Testis (tissue), 2 donors: ENCODE measurements at regions not wholly inside any gene's neighbourhood (a gene's known extent, or its start where the extent isn't known, plus 50 kb on each side); places are given as distances from the start of the nearest gene placed in this dataset.

Experiments
- CTCF ChIP-seq, 3 experiments: fragments of 450-650 bp in 2 of 3; fragments of 200-600 bp in 1 of 3; sonication (generic) in 1 of 3; IDR thresholded peaks; one replicate each; pipeline ENCODE4 v1.5.1; 2016 to 2019; ENCODE audit warnings: antibody characterized with exemption in 3 of 3, mild to moderate bottlenecking in 2 of 3, moderate library complexity in 1 of 3
- POLR2A ChIP-seq: fragments of 450-650 bp; IDR thresholded peaks from one replicate; pipeline ENCODE4 v1.6.1; 2017; ENCODE audit warnings: antibody characterized with exemption, mild to moderate bottlenecking, moderate library complexity

GRCh38 chr1:177793900-177794299 lies 176.0 kb downstream of the SEC16B start:
- TF ChIP-seq CTCF (IDR thresholded peaks at IDR 0.05) (no peak), POLR2A (no peak)
